GM21390 (cell line): ENCODE measurements at regions not wholly inside any gene's neighbourhood (a gene's known extent, or its start where the extent isn't known, plus 50 kb on each side); places are given as distances from the start of the nearest gene placed in this dataset.
"Not testable (repeated sequence)": the region's sequence is repeated elsewhere in the genome, so short reads cannot be mapped to it uniquely, and the experiment has no call there.

Source experiments
- ATAC-seq: cut with Tn5 transposase; IDR thresholded peaks from one replicate; pipeline ENCODE4 v1.9.1; 2021; ENCODE audit not compliant: unreplicated experiment

- no peak for ATAC-seq
Observed at GRCh38 chr11:104704888-104705287, 193.4 kb downstream of the CASP12 start.

GRCh38 chr11:104704146-104704830 lies 194.0 kb downstream of the CASP12 start:
- no peak for ATAC-seq

- ATAC-seq: no peak
Observed at GRCh38 chr11:104700609-104701008, 197.7 kb downstream of the CASP12 start.

GRCh38 chr11:104699981-104700380 lies 198.3 kb downstream of the CASP12 start:
- ATAC-seq: no peak

- no peak for ATAC-seq
Observed at GRCh38 chr11:104695065-104695463, 203.2 kb downstream of the CASP12 start.

- no peak for ATAC-seq
Observed at GRCh38 chr11:104694259-104695064, 203.8 kb downstream of the CASP12 start.

GRCh38 chr11:104692751-104693150 lies 205.5 kb downstream of the CASP12 start:
- no peak for ATAC-seq

- no peak for ATAC-seq
Observed at GRCh38 chr11:104691129-104691528, 207.1 kb downstream of the CASP12 start.

GRCh38 chr11:104690241-104690640 lies 208.0 kb downstream of the CASP12 start:
- no peak for ATAC-seq

- ATAC-seq: no peak
Observed at GRCh38 chr11:104688731-104689130, 209.5 kb downstream of the CASP12 start.

- no peak for ATAC-seq
Observed at GRCh38 chr11:104682206-104682605, 216.1 kb downstream of the CASP12 start.

- no peak for ATAC-seq
Observed at GRCh38 chr11:104679258-104679657, 219.0 kb downstream of the CASP12 start.

GRCh38 chr11:104678408-104678807 lies 219.9 kb downstream of the CASP12 start:
- no peak for ATAC-seq

GRCh38 chr11:104677069-104677468 lies 221.2 kb downstream of the CASP12 start:
- ATAC-seq: not testable (repeated sequence)

- ATAC-seq: no peak
Observed at GRCh38 chr11:104672897-104673296, 225.4 kb downstream of the CASP12 start.

GRCh38 chr11:104668797-104669463 lies 229.3 kb downstream of the CASP12 start:
- no peak for ATAC-seq

- ATAC-seq: no peak
Observed at GRCh38 chr11:104666624-104667023, 231.6 kb downstream of the CASP12 start.

GRCh38 chr11:104665641-104666040 lies 232.6 kb downstream of the CASP12 start:
- no peak for ATAC-seq

GRCh38 chr11:104663190-104664140 lies 234.8 kb downstream of the CASP12 start:
- no peak for ATAC-seq

GRCh38 chr11:104661901-104662300 lies 236.4 kb downstream of the CASP12 start:
- ATAC-seq: no peak

- no peak for ATAC-seq
Observed at GRCh38 chr11:104661471-104661870, 236.8 kb downstream of the CASP12 start.
